ENCODE measurements at regions not wholly inside any gene's neighbourhood (a gene's known extent, or its start where the extent isn't known, plus 50 kb on each side); places are given as distances from the start of the nearest gene placed in this dataset.

- TF ChIP-seq POLR2A (IDR thresholded peaks at IDR 0.05; ENCODE audit: low read depth, low read length) (no peak), TAF1 (IDR thresholded peaks at IDR 0.05; ENCODE audit: borderline replicate concordance, low read depth, low read length) (no peak), POLR2AphosphoS5 (IDR thresholded peaks at IDR 0.05; ENCODE audit: low read depth, low read length) (no peak)
These were observed 2314.9 kb downstream of the LRRC4C start for GRCh38 chr11:39144351-39145130.
